HEK293 (cell line): ENCODE measurements at regions not wholly inside any gene's neighbourhood (a gene's known extent, or its start where the extent isn't known, plus 50 kb on each side); places are given as distances from the start of the nearest gene placed in this dataset.

Source experiments
- CTCF ChIA-PET: fragments of 350-600 bp; formaldehyde crosslinking; extraction: SDS; loops from one replicate; lab custom pipeline; 2021; ENCODE audit warnings: antibody characterized with exemption; lab: Yijun Ruan, JAX
- POLR2A ChIA-PET: fragments of 300-600 bp; formaldehyde crosslinking; extraction: SDS; loops from one replicate; lab custom pipeline; 2020; ENCODE audit warnings: antibody characterized with exemption, inconsistent platforms; lab: Yijun Ruan, JAX
- H3K27ac ChIP-seq: fragments of 200-500 bp; sonication (Bioruptor generic); 2 replicates; pipeline ENCODE4 v1.5.1; 2014; ENCODE audit warnings: low read depth, low read length, control low read depth, inconsistent platforms; ENCODE audit errors: extremely low read depth
- H3K36me3 ChIP-seq, 2 experiments: fragments of 200-500 bp in 1 of 2; sonication (Bioruptor generic) in 1 of 2; 1 replicate in 1 of 2; 2 replicates in 1 of 2; pipeline ENCODE4 v1.5.1; 2014 to 2017; ENCODE audit warnings: inconsistent platforms in 2 of 2, low read length in 2 of 2; ENCODE audit not compliant: control insufficient read depth in 2 of 2, insufficient read depth in 1 of 2
- H3K4me1 ChIP-seq: fragments of 200-500 bp; sonication (Bioruptor generic); 2 replicates; pipeline ENCODE4 v1.5.1; 2014; ENCODE audit warnings: mild to moderate bottlenecking, low read length, inconsistent platforms; ENCODE audit not compliant: control insufficient read depth, insufficient read depth
- H3K4me3 ChIP-seq: 2 replicates; pipeline ENCODE4 v1.5.1; 2011; ENCODE audit warnings: low read depth, mild to moderate bottlenecking, control low read depth, low read length, moderate library complexity
- H3K9me3 ChIP-seq: fragments of 200-500 bp; sonication (Bioruptor generic); 2 replicates; pipeline ENCODE4 v1.5.1; 2014; ENCODE audit warnings: low read depth, low read length, inconsistent platforms; ENCODE audit not compliant: control insufficient read depth, insufficient read depth
- GLI2 ChIP-seq: fragments of 450-650 bp; formaldehyde crosslinking; IDR thresholded peaks from 2 replicates; pipeline ENCODE4; 2017; ENCODE audit warnings: missing biosample characterization, missing genetic modification characterization, low read depth, borderline replicate concordance
- PRDM1 ChIP-seq: fragments of 450-650 bp; formaldehyde crosslinking; IDR thresholded peaks from 2 replicates; pipeline ENCODE4; 2016; ENCODE audit warnings: missing biosample characterization, missing genetic modification characterization
- SCRT2 ChIP-seq: fragments of 450-650 bp; formaldehyde crosslinking; IDR thresholded peaks from 2 replicates; pipeline ENCODE4 v1.5.1; 2016; ENCODE audit warnings: missing biosample characterization, missing genetic modification characterization
- YY1 ChIP-seq: fragments of 450-650 bp; formaldehyde crosslinking; IDR thresholded peaks from 2 replicates; pipeline ENCODE4 v1.5.1; 2018; ENCODE audit warnings: missing biosample characterization, missing genetic modification characterization
- ZBTB17 ChIP-seq: fragments of 450-650 bp; formaldehyde crosslinking; IDR thresholded peaks from 2 replicates; pipeline ENCODE4 v1.5.1; 2016; ENCODE audit warnings: missing biosample characterization, missing genetic modification characterization
- ZFP69B ChIP-seq: fragments of 450-650 bp; formaldehyde crosslinking; IDR thresholded peaks from 2 replicates; pipeline ENCODE4 v1.5.1; 2016; ENCODE audit warnings: missing biosample characterization, missing genetic modification characterization
- ZNF169 ChIP-seq: fragments of 450-650 bp; formaldehyde crosslinking; IDR thresholded peaks from 2 replicates; pipeline ENCODE4 v1.5.1; 2016; ENCODE audit warnings: missing biosample characterization, missing genetic modification characterization
- ZNF174 ChIP-seq: fragments of 450-650 bp; formaldehyde crosslinking; IDR thresholded peaks from 2 replicates; pipeline ENCODE4 v1.5.0; 2017; ENCODE audit warnings: missing biosample characterization, mild to moderate bottlenecking, missing genetic modification characterization
- ZNF202 ChIP-seq: fragments of 450-650 bp; formaldehyde crosslinking; IDR thresholded peaks from 2 replicates; pipeline ENCODE4 v1.5.1; 2016; ENCODE audit warnings: missing biosample characterization, missing genetic modification characterization, borderline replicate concordance
- ZNF266 ChIP-seq: fragments of 450-650 bp; formaldehyde crosslinking; IDR thresholded peaks from 2 replicates; pipeline ENCODE4 v1.5.1; 2016; ENCODE audit warnings: missing biosample characterization, missing genetic modification characterization, low read depth
- ZNF274 ChIP-seq, 2 experiments: fragments of 200-500 bp in 1 of 2; fragments of 450-650 bp in 1 of 2; sonication (Bioruptor generic) in 1 of 2; formaldehyde crosslinking in 1 of 2; IDR thresholded peaks; 2 replicates each; pipeline versions ENCODE4 v1.5.1 to v1.6.1; 2014 to 2016; ENCODE audit warnings: borderline replicate concordance in 1 of 2, inconsistent platforms in 1 of 2, low read length in 1 of 2, missing biosample characterization in 1 of 2, missing genetic modification characterization in 1 of 2
- ZNF426 ChIP-seq: fragments of 450-650 bp; formaldehyde crosslinking; IDR thresholded peaks from 2 replicates; pipeline ENCODE4 v1.5.1; 2017; ENCODE audit warnings: missing biosample characterization, missing genetic modification characterization, mild to moderate bottlenecking, inconsistent platforms, moderate library complexity
- ZNF433 ChIP-seq: fragments of 450-650 bp; formaldehyde crosslinking; IDR thresholded peaks from 2 replicates; pipeline ENCODE4 v1.5.1; 2016; ENCODE audit warnings: missing biosample characterization, missing genetic modification characterization, low read depth
- ZNF544 ChIP-seq: fragments of 450-650 bp; formaldehyde crosslinking; IDR thresholded peaks from 2 replicates; pipeline ENCODE4 v1.5.0; 2017; ENCODE audit warnings: missing biosample characterization, missing genetic modification characterization
- ZNF558 ChIP-seq: fragments of 450-650 bp; formaldehyde crosslinking; IDR thresholded peaks from 2 replicates; pipeline ENCODE4 v1.5.1; 2016; ENCODE audit warnings: missing biosample characterization, missing genetic modification characterization
- ZNF571 ChIP-seq: fragments of 450-650 bp; formaldehyde crosslinking; IDR thresholded peaks from 2 replicates; pipeline ENCODE4 v1.5.0; 2017; ENCODE audit warnings: missing biosample characterization, missing genetic modification characterization
- ZNF677 ChIP-seq: fragments of 450-650 bp; IDR thresholded peaks from 2 replicates; pipeline ENCODE4 v1.5.0; 2018; ENCODE audit warnings: missing biosample characterization, mild to moderate bottlenecking, missing genetic modification characterization, moderate library complexity
- ZNF776 ChIP-seq: fragments of 450-650 bp; formaldehyde crosslinking; IDR thresholded peaks from 2 replicates; pipeline ENCODE4 v1.5.0; 2017; ENCODE audit warnings: missing biosample characterization, missing genetic modification characterization, borderline replicate concordance
- ZNF843 ChIP-seq: fragments of 450-650 bp; formaldehyde crosslinking; IDR thresholded peaks from 2 replicates; pipeline ENCODE4 v1.5.1; 2016; ENCODE audit warnings: missing biosample characterization, missing genetic modification characterization
- TF ChIP-seq, protein P1 (sequence below): fragments of 450-650 bp; formaldehyde crosslinking; optimal IDR thresholded peaks from 2 replicates; pipeline ENCODE3; 2016; ENCODE audit warnings: missing biosample characterization, mild to moderate bottlenecking, missing genetic modification characterization
- TF ChIP-seq, protein P2 (sequence below): IDR thresholded peaks from 2 replicates; pipeline ENCODE4 v1.6.1; 2011; ENCODE audit warnings: mild to moderate bottlenecking, low read depth, low read length, borderline replicate concordance
- TF ChIP-seq, protein P3 (sequence below): fragments of 450-650 bp; formaldehyde crosslinking; IDR thresholded peaks from 2 replicates; pipeline ENCODE4 v1.5.1; 2017; ENCODE audit warnings: missing biosample characterization, mild to moderate bottlenecking, missing genetic modification characterization, moderate library complexity
- TF ChIP-seq, protein P4 (sequence below): fragments of 450-650 bp; formaldehyde crosslinking; IDR thresholded peaks from 2 replicates; pipeline ENCODE4 v1.5.1; 2017; ENCODE audit warnings: missing biosample characterization, missing genetic modification characterization
- TF ChIP-seq, protein P5 (sequence below): fragments of 450-650 bp; formaldehyde crosslinking; IDR thresholded peaks from 2 replicates; pipeline ENCODE4 v1.5.1; 2016; ENCODE audit warnings: missing biosample characterization, missing genetic modification characterization
- TF ChIP-seq, protein P6 (sequence below): fragments of 450-650 bp; formaldehyde crosslinking; IDR thresholded peaks from 2 replicates; pipeline ENCODE4 v1.5.1; 2016; ENCODE audit warnings: missing biosample characterization, missing genetic modification characterization

DNA sequence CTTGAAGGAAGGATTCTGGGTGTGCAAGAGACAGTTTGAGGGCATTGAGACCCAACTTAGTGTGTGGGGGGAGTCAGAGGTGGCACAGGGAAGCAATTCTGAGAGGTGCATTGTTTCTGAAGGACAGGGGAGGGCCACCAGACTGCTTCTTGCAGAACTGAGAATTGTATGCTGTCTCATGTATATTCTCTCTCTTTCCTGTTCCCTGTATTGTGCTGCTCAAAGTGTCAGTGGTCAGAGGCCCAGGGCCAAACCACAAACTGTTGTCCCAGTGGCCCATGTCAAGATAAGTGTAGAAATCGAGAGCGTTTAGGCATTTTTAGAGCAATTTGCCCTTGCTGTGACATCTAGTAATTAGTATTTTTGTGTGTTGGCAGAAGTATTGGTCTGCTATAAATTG lies 567.1 kb downstream of the EDEM1 start (continued):
- TF ChIP-seq, protein P1, sequence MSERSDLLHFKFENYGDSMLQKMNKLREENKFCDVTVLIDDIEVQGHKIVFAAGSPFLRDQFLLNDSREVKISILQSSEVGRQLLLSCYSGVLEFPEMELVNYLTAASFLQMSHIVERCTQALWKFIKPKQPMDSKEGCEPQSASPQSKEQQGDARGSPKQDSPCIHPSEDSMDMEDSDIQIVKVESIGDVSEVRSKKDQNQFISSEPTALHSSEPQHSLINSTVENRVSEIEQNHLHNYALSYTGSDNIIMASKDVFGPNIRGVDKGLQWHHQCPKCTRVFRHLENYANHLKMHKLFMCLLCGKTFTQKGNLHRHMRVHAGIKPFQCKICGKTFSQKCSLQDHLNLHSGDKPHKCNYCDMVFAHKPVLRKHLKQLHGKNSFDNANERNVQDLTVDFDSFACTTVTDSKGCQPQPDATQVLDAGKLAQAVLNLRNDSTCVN (tag by site-specific recombination): no peak

DNA sequence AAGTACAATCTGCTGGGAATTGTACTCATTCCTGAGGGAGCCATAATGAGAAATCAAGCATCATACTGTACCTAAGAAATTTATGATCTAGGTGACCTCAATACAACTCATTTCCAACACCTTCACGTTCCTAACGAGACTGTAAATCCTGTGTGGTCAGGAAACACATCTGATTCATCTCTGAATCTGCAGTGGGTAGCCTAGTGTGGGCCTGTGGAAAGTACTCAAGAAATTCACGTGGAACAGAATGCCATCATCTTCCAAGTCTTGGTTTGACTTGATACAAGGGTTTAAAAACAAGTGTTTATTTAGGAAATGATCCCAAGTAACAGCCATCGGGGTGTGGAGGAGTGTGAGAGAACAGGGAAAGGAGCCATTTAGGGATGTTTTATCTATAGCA lies 568.9 kb downstream of the EDEM1 start:
- no peak overlapping the region for H3K27ac ChIP-seq
- CTCF ChIA-PET: no interaction called here
- no peaks in the 10 kb centered on the region for H3K9me3 ChIP-seq
- TF ChIP-seq ZNF677 (no peak), ZNF426 (no peak), ZNF571 (no peak), ZNF558 (tag by site-specific recombination) (no peak), GLI2 (tag by site-specific recombination) (no peak), YY1 (no peak), ZNF202 (tag by site-specific recombination) (no peak), ZFP69B (no peak), ZBTB17 (tag by site-specific recombination) (no peak), ZNF544 (tag by site-specific recombination) (no peak), ZNF433 (tag by site-specific recombination) (no peak)
- TF ChIP-seq, protein P2, sequence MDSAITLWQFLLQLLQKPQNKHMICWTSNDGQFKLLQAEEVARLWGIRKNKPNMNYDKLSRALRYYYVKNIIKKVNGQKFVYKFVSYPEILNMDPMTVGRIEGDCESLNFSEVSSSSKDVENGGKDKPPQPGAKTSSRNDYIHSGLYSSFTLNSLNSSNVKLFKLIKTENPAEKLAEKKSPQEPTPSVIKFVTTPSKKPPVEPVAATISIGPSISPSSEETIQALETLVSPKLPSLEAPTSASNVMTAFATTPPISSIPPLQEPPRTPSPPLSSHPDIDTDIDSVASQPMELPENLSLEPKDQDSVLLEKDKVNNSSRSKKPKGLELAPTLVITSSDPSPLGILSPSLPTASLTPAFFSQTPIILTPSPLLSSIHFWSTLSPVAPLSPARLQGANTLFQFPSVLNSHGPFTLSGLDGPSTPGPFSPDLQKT: no peak
- TF ChIP-seq, protein P3, sequence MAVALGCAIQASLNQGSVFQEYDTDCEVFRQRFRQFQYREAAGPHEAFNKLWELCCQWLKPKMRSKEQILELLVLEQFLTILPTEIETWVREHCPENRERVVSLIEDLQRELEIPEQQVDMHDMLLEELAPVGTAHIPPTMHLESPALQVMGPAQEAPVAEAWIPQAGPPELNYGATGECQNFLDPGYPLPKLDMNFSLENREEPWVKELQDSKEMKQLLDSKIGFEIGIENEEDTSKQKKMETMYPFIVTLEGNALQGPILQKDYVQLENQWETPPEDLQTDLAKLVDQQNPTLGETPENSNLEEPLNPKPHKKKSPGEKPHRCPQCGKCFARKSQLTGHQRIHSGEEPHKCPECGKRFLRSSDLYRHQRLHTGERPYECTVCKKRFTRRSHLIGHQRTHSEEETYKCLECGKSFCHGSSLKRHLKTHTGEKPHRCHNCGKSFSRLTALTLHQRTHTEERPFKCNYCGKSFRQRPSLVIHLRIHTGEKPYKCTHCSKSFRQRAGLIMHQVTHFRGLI (tag by site-specific recombination): no peak
- TF ChIP-seq, protein P4, sequence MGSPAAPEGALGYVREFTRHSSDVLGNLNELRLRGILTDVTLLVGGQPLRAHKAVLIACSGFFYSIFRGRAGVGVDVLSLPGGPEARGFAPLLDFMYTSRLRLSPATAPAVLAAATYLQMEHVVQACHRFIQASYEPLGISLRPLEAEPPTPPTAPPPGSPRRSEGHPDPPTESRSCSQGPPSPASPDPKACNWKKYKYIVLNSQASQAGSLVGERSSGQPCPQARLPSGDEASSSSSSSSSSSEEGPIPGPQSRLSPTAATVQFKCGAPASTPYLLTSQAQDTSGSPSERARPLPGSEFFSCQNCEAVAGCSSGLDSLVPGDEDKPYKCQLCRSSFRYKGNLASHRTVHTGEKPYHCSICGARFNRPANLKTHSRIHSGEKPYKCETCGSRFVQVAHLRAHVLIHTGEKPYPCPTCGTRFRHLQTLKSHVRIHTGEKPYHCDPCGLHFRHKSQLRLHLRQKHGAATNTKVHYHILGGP: no peak
- no peak overlapping the region for H3K4me3 ChIP-seq
- no peaks in the 10 kb centered on the region for H3K36me3 ChIP-seq
- POLR2A ChIA-PET: no interaction called here
- H3K4me1 ChIP-seq: no peaks in the 10 kb centered on the region

DNA sequence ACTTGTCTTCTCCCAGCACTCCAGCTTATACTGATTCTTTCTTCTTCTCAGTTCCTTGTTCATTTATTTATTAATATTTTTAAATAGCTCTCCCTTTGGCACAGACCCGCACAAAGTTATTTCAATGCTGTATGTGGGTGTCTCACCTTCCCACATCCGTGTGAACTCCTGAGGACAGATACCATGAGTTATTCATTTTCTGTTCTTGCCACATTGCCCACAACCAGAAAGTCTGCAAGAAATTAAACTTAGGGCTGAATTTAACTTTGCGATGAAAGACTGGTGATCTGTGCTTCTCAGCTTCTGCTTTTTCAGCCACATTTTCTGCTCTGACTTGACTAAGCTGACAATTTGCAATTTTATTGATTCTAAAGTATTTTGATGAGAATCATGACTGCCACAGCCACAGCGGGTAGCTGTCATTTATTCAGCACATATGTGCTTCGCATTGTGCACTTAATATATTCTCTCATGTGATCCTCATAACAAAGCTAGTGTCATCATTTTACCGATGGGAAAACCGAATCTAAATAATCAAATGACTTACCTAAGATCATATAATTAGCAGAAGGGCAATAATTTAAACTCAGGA lies 569.8 kb downstream of the EDEM1 start:
- no peak overlapping the region for H3K27ac ChIP-seq
- no peak overlapping the region for H3K4me3 ChIP-seq
- no peaks in the 10 kb centered on the region for H3K4me1 ChIP-seq
- no peaks in the 10 kb centered on the region for H3K9me3 ChIP-seq
- H3K36me3 ChIP-seq: no peaks in the 10 kb centered on the region
- no peak for TF ChIP-seq ZNF274 (IDR thresholded peaks at IDR 0.05; ENCODE audit: low read length)
- no peak for TF ChIP-seq ZNF274 (tag by site-specific recombination; IDR thresholded peaks at IDR 0.05; ENCODE audit: borderline replicate concordance)
- TF ChIP-seq ZNF266 (tag by site-specific recombination): no peak
- no peak for TF ChIP-seq SCRT2 (tag by site-specific recombination)
- no peak for TF ChIP-seq ZNF174 (tag by site-specific recombination)
- TF ChIP-seq ZNF776 (tag by site-specific recombination): no peak
- TF ChIP-seq PRDM1: no peak
- TF ChIP-seq, protein P5, sequence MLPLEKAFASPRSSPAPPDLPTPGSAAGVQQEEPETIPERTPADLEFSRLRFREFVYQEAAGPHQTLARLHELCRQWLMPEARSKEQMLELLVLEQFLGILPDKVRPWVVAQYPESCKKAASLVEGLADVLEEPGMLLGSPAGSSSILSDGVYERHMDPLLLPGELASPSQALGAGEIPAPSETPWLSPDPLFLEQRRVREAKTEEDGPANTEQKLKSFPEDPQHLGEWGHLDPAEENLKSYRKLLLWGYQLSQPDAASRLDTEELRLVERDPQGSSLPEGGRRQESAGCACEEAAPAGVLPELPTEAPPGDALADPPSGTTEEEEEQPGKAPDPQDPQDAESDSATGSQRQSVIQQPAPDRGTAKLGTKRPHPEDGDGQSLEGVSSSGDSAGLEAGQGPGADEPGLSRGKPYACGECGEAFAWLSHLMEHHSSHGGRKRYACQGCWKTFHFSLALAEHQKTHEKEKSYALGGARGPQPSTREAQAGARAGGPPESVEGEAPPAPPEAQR (tag by site-specific recombination): no peak
- TF ChIP-seq ZNF843 (tag by site-specific recombination): no peak
- TF ChIP-seq, protein P6, sequence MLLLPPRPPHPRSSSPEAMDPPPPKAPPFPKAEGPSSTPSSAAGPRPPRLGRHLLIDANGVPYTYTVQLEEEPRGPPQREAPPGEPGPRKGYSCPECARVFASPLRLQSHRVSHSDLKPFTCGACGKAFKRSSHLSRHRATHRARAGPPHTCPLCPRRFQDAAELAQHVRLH: no peak
- TF ChIP-seq ZNF169 (tag by site-specific recombination): no peak
- ChIA-PET POLR2A (no interaction called here), CTCF (no interaction called here)
